Upper lobe of right lung (tissue), 1 donor: ENCODE measurements at regions not wholly inside any gene's neighbourhood (a gene's known extent, or its start where the extent isn't known, plus 50 kb on each side); places are given as distances from the start of the nearest gene placed in this dataset.

Source experiments
- ATAC-seq: fragments of 200-7000 bp; cut with Tn5 transposase; one replicate; pipeline ENCODE4 v1.9.1; 2020; ENCODE audit warnings: mild to moderate bottlenecking, moderate library complexity
- DNase-seq: peaks from one replicate; pipeline ENCODE4 v3.0.0-alpha.2; 2020
- H3K27ac ChIP-seq: fragments of 200-600 bp; one replicate; pipeline ENCODE4 v1.8.0; 2022
- H3K27me3 ChIP-seq: fragments of 200-600 bp; one replicate; pipeline ENCODE4 v1.8.0; 2022; ENCODE audit warnings: mild to moderate bottlenecking
- H3K36me3 ChIP-seq: fragments of 200-600 bp; one replicate; pipeline ENCODE4 v1.8.0; 2022
- H3K4me1 ChIP-seq: fragments of 200-600 bp; one replicate; pipeline ENCODE4 v1.8.0; 2022
- H3K4me3 ChIP-seq: fragments of 200-600 bp; one replicate; pipeline ENCODE4 v1.8.0; 2022; ENCODE audit warnings: mild to moderate bottlenecking
- H3K9me3 ChIP-seq: fragments of 200-600 bp; one replicate; pipeline ENCODE4 v1.8.0; 2022
- intact Hi-C: fragments of 100-400 bp; cut with DNase I; formaldehyde crosslinking; loops from one replicate; pipeline ENCODE4 v1.11.0; 2022
- TF ChIP-seq, protein P1 (sequence below): fragments of 200-600 bp; IDR thresholded peaks from one replicate; pipeline ENCODE4 v1.8.0; 2022; ENCODE audit warnings: antibody characterized with exemption
- donor health status: DM: no; HTN: yes; CAD: no; lungs with severe emphysema.

DNA sequence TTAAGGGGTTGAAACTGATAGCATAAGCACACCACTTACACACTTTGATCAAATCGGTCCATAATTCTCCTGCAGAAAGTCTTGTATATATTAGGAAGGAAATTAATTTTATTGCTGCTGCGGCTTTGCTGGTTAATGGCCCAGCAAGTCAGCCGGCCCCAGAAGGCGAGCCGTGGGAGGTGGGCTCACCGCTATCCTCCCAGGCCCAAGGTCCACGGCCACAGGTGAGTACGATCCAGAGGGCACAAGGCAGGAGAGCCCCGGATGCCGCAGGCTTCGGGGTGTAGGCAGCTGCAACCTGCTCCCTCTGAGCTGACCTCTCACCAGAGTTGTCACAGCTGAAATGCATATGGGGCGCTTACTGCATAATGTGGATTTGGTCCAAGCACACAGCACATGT is 165.7 kb downstream of the TBX5 start:
- no peak for DNase-seq
- no peaks in the 10 kb centered on the region for H3K9me3 ChIP-seq
- intact Hi-C loops, result no loop called here
- H3K4me1 ChIP-seq, result peaks cover 5% of the 10 kb centered on the region
- no peak for ATAC-seq
- no peaks in the 10 kb centered on the region for H3K36me3 ChIP-seq
- TF ChIP-seq, protein P1, sequence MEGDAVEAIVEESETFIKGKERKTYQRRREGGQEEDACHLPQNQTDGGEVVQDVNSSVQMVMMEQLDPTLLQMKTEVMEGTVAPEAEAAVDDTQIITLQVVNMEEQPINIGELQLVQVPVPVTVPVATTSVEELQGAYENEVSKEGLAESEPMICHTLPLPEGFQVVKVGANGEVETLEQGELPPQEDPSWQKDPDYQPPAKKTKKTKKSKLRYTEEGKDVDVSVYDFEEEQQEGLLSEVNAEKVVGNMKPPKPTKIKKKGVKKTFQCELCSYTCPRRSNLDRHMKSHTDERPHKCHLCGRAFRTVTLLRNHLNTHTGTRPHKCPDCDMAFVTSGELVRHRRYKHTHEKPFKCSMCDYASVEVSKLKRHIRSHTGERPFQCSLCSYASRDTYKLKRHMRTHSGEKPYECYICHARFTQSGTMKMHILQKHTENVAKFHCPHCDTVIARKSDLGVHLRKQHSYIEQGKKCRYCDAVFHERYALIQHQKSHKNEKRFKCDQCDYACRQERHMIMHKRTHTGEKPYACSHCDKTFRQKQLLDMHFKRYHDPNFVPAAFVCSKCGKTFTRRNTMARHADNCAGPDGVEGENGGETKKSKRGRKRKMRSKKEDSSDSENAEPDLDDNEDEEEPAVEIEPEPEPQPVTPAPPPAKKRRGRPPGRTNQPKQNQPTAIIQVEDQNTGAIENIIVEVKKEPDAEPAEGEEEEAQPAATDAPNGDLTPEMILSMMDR, result no peak
- H3K4me3 ChIP-seq, result no peak overlapping the region
- H3K27ac ChIP-seq, result no peak overlapping the region
- H3K27me3 ChIP-seq, result no peaks in the 10 kb centered on the region

- no peak overlapping the region for H3K4me3 ChIP-seq
- H3K4me1 ChIP-seq, result peaks cover 5% of the 10 kb centered on the region
- H3K9me3 ChIP-seq, result no peaks in the 10 kb centered on the region
- H3K27me3 ChIP-seq, result no peaks in the 10 kb centered on the region
- H3K27ac ChIP-seq, result no peak overlapping the region
- TF ChIP-seq, protein P1, result no peak
- no peaks in the 10 kb centered on the region for H3K36me3 ChIP-seq
- intact Hi-C loops, result no loop called here
- DNase-seq (no peak), ATAC-seq (peak; percentile 31)
Observed at GRCh38 chr12:114238808-114239207, 167.1 kb downstream of the TBX5 start.

- TF ChIP-seq, protein P1, result no peak
- no peak for ATAC-seq
- Histone ChIP-seq H3K27ac (no peak overlapping the region), H3K4me1 (peaks cover 5% of the 10 kb centered on the region), H3K9me3 (no peaks in the 10 kb centered on the region), H3K27me3 (no peaks in the 10 kb centered on the region), H3K4me3 (no peak overlapping the region), H3K36me3 (no peaks in the 10 kb centered on the region)
- intact Hi-C loops, result no loop called here
- no peak for DNase-seq
Observed at GRCh38 chr12:114237230-114237629, 168.7 kb downstream of the TBX5 start.

DNA sequence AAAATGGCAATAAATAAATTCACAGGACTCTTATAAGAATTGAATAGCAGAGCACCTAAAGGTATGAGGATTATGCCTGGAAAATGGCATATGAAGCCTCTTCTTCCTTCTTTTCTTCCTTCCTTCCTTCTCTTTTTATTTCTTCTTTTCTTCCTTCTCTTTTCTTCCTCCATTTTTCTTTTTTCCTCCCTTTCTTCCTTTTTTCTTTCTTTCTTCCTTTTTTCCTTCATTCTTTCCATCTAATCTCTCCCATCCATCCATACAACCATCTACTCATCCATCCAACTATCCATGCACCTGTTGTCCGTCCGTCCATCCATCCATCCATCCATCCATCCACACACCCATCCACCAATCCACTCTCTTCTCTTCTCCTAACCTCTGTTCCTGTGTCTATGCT is 173.8 kb downstream of the TBX5 start:
- no peaks in the 10 kb centered on the region for H3K36me3 ChIP-seq
- H3K27ac ChIP-seq, result no peak overlapping the region
- no peaks in the 10 kb centered on the region for H3K27me3 ChIP-seq
- H3K4me1 ChIP-seq, result no peaks in the 10 kb centered on the region
- intact Hi-C loops, result no loop called here
- TF ChIP-seq, protein P1, result no peak
- H3K9me3 ChIP-seq, result no peaks in the 10 kb centered on the region
- no peak for DNase-seq
- no peak for ATAC-seq
- H3K4me3 ChIP-seq, result no peak overlapping the region

- TF ChIP-seq, protein P1, result no peak
- no peak overlapping the region for H3K4me3 ChIP-seq
- no peak for ATAC-seq
- H3K4me1 ChIP-seq, result no peaks in the 10 kb centered on the region
- DNase-seq, result no peak
- H3K27ac ChIP-seq, result no peak overlapping the region
- H3K27me3 ChIP-seq, result no peaks in the 10 kb centered on the region
- intact Hi-C loops, result no loop called here
- H3K9me3 ChIP-seq, result no peaks in the 10 kb centered on the region
- no peaks in the 10 kb centered on the region for H3K36me3 ChIP-seq
Observed at GRCh38 chr12:114229150-114229549, 176.8 kb downstream of the TBX5 start.

DNA sequence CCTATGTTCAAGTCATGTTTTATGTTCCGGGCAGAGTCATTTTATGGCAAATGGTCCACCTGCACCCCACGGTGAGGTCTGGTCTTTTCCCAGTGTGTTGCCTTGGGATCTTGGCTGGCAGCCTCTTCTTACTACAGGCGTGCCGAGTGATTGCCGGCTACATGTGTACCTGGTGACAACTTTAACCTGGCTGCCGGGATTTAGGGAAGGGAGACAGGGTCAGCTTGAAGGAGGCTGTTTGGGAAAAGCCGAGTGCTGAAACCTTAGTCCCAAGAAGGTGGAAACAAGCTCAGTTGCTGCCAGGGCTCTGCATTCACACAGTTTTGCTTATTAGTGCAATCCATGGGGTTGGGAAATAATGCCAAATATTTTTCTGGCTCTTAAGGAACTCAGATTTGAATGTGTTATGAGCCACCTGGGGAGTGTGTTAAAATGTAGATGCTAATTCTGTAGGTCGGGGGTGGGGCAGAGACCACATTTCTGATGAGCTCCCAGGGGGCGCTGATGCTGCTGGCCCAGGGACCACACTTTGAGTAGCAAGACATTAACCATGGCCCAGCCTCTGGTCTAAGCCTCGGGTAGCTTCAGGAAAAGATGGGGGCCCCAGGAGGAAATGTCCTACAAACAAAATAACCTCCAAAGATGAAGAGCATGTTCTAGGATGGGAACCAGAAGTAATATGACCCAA is 179.6 kb downstream of the TBX5 start:
- no peak for DNase-seq
- intact Hi-C loops, result no loop called here

More for the DNA sequence above, 179.6 kb downstream of the TBX5 start:
- no peak overlapping the region for H3K4me3 ChIP-seq
- H3K36me3 ChIP-seq, result no peaks in the 10 kb centered on the region
- ATAC-seq, result no peak
- no peaks in the 10 kb centered on the region for H3K27me3 ChIP-seq
- H3K27ac ChIP-seq, result no peak overlapping the region
- no peaks in the 10 kb centered on the region for H3K9me3 ChIP-seq
- TF ChIP-seq, protein P1, result no peak
- no peaks in the 10 kb centered on the region for H3K4me1 ChIP-seq
